GM12878 (cell line): ENCODE measurements at regions not wholly inside any gene's neighbourhood (a gene's known extent, or its start where the extent isn't known, plus 50 kb on each side); places are given as distances from the start of the nearest gene placed in this dataset.

Experiments used
- EGR1 ChIP-seq, 2 experiments: IDR thresholded peaks; 1 replicate in 1 of 2; 2 replicates in 1 of 2; pipeline ENCODE4 v1.6.1; 2011 to 2012; ENCODE audit warnings: low read depth in 2 of 2, low read length in 2 of 2, borderline replicate concordance in 1 of 2, mild to moderate bottlenecking in 1 of 2, moderate library complexity in 1 of 2
- HCFC1 ChIP-seq: fragments of 150-350 bp; IDR thresholded peaks from 2 replicates; pipeline ENCODE4 v1.6.1; 2014; ENCODE audit warnings: low read length
- JUND ChIP-seq: IDR thresholded peaks from 2 replicates; pipeline ENCODE4 v1.6.1; 2012; ENCODE audit warnings: low read depth, mild to moderate bottlenecking, low read length, improper control_type of control experiment, moderate library complexity
- LARP7 ChIP-seq: fragments of 450-650 bp; IDR thresholded peaks from 2 replicates; pipeline ENCODE4 v1.6.1; 2017; ENCODE audit warnings: mild to moderate bottlenecking
- NR2F1 ChIP-seq: fragments of 450-650 bp; conservative IDR thresholded peaks from 2 replicates; pipeline ENCODE4 v1.6.1; 2017; ENCODE audit warnings: mild to moderate bottlenecking
- TF ChIP-seq, protein P1 (sequence below): fragments of 450-650 bp; IDR thresholded peaks from 2 replicates; pipeline ENCODE4 v1.6.1; 2016; ENCODE audit warnings: mild to moderate bottlenecking, moderate library complexity, borderline replicate concordance
- TF ChIP-seq, protein P2 (sequence below): IDR thresholded peaks from 2 replicates; pipeline ENCODE4 v1.6.1; 2012; ENCODE audit warnings: low read depth, low read length, improper control_type of control experiment

DNA sequence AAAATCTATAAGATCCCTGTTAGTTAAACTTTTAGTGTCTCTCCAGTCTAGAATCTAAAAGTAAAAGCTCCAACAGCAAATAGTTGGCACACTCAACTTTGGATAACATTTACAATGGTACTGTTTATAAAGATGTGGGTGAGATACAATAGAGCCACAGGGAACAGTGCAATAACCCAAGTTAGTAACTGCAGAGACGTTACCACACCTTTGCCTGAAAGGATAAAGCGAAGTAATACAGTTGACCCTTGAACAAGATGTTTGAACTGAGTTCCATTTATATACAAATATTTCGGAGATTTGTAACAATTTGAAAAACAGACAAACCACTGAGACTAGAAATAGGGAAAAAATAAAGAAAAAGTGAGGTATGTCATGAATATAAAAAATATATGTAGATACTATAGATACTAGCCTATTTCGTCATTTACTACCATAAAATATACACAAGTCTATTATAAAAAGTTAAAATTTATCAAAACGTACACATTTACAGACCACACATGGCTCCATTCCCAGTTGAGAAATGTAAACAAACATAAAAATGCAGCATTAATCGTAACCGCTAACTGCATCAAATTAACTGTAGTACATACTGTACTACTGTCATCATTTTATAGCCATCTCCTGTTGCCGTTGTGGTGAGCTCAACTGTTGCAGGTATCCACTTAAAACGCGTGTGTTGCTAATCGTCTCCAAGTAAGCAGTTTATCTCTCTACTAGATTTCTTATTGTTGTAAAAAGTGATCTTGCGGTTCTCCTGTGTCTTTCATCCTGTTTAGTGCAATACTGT is 56.5 kb upstream of the HIF1A start (continued):
- TF ChIP-seq, protein P1, sequence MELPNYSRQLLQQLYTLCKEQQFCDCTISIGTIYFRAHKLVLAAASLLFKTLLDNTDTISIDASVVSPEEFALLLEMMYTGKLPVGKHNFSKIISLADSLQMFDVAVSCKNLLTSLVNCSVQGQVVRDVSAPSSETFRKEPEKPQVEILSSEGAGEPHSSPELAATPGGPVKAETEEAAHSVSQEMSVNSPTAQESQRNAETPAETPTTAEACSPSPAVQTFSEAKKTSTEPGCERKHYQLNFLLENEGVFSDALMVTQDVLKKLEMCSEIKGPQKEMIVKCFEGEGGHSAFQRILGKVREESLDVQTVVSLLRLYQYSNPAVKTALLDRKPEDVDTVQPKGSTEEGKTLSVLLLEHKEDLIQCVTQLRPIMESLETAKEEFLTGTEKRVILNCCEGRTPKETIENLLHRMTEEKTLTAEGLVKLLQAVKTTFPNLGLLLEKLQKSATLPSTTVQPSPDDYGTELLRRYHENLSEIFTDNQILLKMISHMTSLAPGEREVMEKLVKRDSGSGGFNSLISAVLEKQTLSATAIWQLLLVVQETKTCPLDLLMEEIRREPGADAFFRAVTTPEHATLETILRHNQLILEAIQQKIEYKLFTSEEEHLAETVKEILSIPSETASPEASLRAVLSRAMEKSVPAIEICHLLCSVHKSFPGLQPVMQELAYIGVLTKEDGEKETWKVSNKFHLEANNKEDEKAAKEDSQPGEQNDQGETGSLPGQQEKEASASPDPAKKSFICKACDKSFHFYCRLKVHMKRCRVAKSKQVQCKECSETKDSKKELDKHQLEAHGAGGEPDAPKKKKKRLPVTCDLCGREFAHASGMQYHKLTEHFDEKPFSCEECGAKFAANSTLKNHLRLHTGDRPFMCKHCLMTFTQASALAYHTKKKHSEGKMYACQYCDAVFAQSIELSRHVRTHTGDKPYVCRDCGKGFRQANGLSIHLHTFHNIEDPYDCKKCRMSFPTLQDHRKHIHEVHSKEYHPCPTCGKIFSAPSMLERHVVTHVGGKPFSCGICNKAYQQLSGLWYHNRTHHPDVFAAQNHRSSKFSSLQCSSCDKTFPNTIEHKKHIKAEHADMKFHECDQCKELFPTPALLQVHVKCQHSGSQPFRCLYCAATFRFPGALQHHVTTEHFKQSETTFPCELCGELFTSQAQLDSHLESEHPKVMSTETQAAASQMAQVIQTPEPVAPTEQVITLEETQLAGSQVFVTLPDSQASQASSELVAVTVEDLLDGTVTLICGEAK: no peak
- TF ChIP-seq EGR1 (IDR thresholded peaks at IDR 0.05; ENCODE audit: borderline replicate concordance in 1 of 2, low read depth in 2 of 2, low read length in 2 of 2): no peak
- no peak for TF ChIP-seq HCFC1
- TF ChIP-seq, protein P2, sequence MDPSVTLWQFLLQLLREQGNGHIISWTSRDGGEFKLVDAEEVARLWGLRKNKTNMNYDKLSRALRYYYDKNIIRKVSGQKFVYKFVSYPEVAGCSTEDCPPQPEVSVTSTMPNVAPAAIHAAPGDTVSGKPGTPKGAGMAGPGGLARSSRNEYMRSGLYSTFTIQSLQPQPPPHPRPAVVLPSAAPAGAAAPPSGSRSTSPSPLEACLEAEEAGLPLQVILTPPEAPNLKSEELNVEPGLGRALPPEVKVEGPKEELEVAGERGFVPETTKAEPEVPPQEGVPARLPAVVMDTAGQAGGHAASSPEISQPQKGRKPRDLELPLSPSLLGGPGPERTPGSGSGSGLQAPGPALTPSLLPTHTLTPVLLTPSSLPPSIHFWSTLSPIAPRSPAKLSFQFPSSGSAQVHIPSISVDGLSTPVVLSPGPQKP: no peak
- no peak for TF ChIP-seq NR2F1
- no peak for TF ChIP-seq JUND
- TF ChIP-seq LARP7: no peak
